ENCODE measurements at regions not wholly inside any gene's neighbourhood (a gene's known extent, or its start where the extent isn't known, plus 50 kb on each side); places are given as distances from the start of the nearest gene placed in this dataset.

DNA sequence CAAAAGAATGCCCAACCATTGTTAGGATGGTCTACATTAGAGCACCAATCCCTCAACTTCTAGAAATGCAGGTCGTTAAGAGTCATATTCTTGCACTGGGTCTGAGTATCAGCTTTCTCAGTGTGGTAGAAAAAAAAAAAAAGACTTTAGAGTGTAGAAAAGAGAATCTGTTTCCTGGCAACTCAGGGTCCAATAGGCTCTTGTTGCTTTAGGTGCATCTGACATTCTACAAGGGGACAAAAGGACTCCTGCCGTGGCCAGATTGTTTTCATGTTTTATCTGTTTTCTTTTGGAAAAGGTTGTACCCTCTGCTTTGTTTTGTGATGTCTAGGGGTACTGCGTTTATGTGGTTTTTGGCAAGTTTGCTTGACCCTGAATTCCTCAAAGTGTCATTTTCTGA is 105.4 kb upstream of the KCNK2 start:
- Histone ChIP-seq H3K27ac (no peak overlapping the region), H3K9me3 (no peaks in the 10 kb centered on the region), H3K4me1 (no peaks in the 10 kb centered on the region), H3K4me3 (no peak overlapping the region), H3K27me3 (ENCODE audit: low read depth) (no peaks in the 10 kb centered on the region), H3K36me3 (no peaks in the 10 kb centered on the region)
- ATAC-seq (no peak), DNase-seq (no peak)
- intact Hi-C loops (cut with DNase I), result no loop called here
- TF ChIP-seq, protein P1, sequence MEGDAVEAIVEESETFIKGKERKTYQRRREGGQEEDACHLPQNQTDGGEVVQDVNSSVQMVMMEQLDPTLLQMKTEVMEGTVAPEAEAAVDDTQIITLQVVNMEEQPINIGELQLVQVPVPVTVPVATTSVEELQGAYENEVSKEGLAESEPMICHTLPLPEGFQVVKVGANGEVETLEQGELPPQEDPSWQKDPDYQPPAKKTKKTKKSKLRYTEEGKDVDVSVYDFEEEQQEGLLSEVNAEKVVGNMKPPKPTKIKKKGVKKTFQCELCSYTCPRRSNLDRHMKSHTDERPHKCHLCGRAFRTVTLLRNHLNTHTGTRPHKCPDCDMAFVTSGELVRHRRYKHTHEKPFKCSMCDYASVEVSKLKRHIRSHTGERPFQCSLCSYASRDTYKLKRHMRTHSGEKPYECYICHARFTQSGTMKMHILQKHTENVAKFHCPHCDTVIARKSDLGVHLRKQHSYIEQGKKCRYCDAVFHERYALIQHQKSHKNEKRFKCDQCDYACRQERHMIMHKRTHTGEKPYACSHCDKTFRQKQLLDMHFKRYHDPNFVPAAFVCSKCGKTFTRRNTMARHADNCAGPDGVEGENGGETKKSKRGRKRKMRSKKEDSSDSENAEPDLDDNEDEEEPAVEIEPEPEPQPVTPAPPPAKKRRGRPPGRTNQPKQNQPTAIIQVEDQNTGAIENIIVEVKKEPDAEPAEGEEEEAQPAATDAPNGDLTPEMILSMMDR (IDR thresholded peaks at IDR 0.05), result no peak

DNA sequence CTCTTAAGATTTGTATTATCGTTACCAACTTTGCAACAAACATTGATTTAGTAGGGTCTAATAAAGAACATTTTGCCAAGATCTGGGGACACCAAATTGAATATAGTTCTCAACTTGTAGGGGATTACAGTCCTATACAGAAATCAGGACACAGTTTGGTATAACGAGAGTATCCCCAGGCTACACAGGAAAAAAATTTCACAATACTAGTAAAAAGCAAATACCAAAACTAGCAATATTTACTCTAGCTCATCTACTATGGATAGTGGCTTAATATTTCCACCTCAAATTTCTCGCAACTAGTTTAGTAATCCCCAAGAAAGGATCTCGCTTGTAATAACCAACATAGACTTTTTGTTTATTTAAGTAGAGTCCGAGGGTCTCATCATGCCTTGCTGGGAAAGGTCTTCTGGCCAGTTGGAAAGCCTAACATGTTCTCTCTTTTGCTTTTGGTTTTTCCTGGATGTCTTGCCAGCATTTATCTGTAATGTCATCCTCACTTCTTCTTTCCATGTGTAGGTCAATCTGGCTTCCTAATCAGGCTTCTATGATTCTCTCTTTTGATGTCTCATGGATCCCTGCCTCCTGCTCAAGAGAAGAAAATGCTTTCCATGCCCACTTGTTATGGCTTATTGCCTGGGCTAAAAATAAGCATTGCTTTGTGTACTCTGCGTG is 104.7 kb upstream of the KCNK2 start:
- intact Hi-C loops (cut with DNase I), result no loop called here
- TF ChIP-seq, protein P1 (IDR thresholded peaks at IDR 0.05), result no peak
- H3K36me3 ChIP-seq, result no peaks in the 10 kb centered on the region
- H3K4me3 ChIP-seq, result no peak overlapping the region
- DNase-seq (no peak), ATAC-seq (no peak)
- no peak overlapping the region for H3K27ac ChIP-seq
- H3K4me1 ChIP-seq, result no peaks in the 10 kb centered on the region
- H3K9me3 ChIP-seq, result no peaks in the 10 kb centered on the region
- H3K27me3 ChIP-seq (ENCODE audit: low read depth), result no peaks in the 10 kb centered on the region

DNA sequence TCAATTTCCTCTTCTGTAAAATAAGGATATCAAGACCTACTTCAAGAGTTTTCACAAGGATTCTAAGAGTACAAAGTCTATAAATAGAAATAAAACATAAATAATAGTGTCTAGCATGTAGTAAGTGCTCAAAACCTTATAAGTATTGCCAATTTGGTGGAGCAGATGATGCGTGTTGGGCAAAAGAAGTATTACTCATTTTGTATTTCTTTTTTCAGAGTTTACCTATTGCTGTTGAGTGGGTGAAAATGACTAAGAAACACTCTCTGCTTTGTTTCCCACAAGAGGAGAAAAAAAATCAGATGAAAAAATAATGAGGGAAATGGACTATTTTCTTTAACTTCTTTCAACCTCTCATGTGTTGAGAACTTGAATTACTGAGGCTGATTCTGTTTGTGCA is 103.3 kb upstream of the KCNK2 start:
- Histone ChIP-seq H3K27ac (no peak overlapping the region), H3K4me1 (no peaks in the 10 kb centered on the region), H3K4me3 (no peak overlapping the region), H3K27me3 (ENCODE audit: low read depth) (no peaks in the 10 kb centered on the region), H3K9me3 (no peaks in the 10 kb centered on the region), H3K36me3 (no peaks in the 10 kb centered on the region)
- intact Hi-C loops (cut with DNase I), result no loop called here
- TF ChIP-seq, protein P1 (IDR thresholded peaks at IDR 0.05), result no peak
- DNase-seq, result no peak
- no peak for ATAC-seq

DNA sequence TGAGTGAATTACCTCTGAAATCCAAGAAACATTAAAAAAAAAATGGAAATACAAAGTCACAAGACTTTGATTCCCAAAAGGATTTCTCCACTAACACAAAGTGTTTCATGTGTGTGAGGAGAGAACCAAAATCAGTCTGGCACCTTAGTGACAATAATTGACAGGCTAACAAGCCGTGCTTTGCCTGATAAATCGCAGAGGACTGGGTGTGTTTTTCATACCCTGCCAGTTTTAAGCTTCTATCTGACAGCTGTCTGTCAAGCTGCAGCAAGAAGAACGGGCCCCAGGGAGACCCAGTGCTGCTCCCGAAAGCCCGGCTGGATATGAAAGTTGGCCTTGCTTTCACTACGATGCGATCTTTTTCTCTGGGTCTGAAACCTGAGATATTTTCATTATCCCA is 101.6 kb upstream of the KCNK2 start:
- ATAC-seq (no peak), DNase-seq (no peak)
- intact Hi-C loops (cut with DNase I), result no loop called here
- Histone ChIP-seq H3K4me3 (no peak overlapping the region), H3K27me3 (ENCODE audit: low read depth) (no peaks in the 10 kb centered on the region), H3K4me1 (no peaks in the 10 kb centered on the region), H3K9me3 (no peaks in the 10 kb centered on the region), H3K27ac (no peak overlapping the region), H3K36me3 (no peaks in the 10 kb centered on the region)
- TF ChIP-seq, protein P1 (IDR thresholded peaks at IDR 0.05), result no peak

DNA sequence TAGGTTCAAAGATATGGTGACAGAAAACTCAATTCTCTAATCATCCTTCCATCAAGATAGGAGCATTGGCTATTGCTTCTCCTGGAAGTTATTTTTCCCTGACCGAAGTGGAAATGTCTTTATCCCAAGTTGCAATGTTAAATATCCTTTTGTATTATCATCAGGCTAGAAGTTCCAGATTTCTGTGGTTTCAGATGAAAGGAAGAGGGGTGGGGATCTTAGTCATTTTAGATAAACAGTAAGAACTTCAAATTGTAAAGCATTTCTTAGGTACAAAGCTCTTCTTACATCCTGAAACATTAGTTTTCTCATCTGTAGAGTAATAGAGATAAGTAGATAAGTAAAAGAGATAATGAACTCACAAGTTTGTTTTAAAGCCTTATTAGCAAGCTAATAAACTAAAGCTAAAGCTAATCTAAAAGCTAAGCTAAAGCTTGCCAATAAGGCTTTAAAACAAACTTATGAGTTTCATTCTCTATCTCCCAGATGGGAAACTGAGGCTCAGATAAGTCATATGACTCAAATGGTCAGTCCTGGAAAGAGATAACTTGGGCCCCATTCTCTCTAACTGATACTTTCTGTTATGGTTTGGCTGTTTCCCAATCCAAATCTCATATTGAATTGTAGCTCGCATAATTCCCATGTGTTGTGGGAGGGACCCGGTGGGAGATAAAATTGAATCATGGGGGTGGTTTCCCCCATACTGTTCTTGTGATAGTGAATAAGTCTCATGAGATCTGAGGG is 99.2 kb upstream of the KCNK2 start:
- no peak for ATAC-seq
- intact Hi-C loops (cut with DNase I), result no loop called here

More for the DNA sequence above, 99.2 kb upstream of the KCNK2 start:
- TF ChIP-seq, protein P1 (IDR thresholded peaks at IDR 0.05), result no peak
- H3K9me3 ChIP-seq, result no peaks in the 10 kb centered on the region
- no peak overlapping the region for H3K4me3 ChIP-seq
- no peaks in the 10 kb centered on the region for H3K27me3 ChIP-seq (ENCODE audit: low read depth)
- H3K27ac ChIP-seq, result no peak overlapping the region
- H3K36me3 ChIP-seq, result no peaks in the 10 kb centered on the region
- H3K4me1 ChIP-seq, result no peaks in the 10 kb centered on the region
- DNase-seq, result no peak
